ENCODE measurements at regions not wholly inside any gene's neighbourhood (a gene's known extent, or its start where the extent isn't known, plus 50 kb on each side); places are given as distances from the start of the nearest gene placed in this dataset.
"Not testable (repeated sequence)": the region's sequence is repeated elsewhere in the genome, so short reads cannot be mapped to it uniquely, and the experiment has no call there.

DNA sequence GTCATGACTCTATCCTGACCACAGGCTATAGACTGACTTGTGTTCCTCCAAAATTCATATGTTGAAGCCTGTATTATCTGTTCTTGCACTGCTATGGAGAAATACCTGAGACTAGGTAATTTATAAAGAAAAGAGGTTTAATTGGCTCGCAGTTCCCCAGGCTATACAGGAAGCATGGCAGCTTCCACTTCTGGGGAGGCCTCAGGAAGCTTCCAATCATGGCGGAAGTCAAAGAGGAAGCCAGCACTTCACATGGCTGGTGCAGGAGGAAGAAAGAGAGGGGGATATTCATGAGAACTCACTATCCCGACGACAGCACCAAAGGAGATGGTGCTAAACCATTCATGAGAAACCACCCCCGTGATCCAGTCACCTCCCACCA, 84.3 kb upstream of the KDM7A start:
- Histone ChIP-seq H2BK15ac (ENCODE audit: low read depth, poor library complexity, severe bottlenecking) (no peak overlapping the region), H3K27ac (ENCODE audit: low read length, poor library complexity, severe bottlenecking) (no peak overlapping the region)

DNA sequence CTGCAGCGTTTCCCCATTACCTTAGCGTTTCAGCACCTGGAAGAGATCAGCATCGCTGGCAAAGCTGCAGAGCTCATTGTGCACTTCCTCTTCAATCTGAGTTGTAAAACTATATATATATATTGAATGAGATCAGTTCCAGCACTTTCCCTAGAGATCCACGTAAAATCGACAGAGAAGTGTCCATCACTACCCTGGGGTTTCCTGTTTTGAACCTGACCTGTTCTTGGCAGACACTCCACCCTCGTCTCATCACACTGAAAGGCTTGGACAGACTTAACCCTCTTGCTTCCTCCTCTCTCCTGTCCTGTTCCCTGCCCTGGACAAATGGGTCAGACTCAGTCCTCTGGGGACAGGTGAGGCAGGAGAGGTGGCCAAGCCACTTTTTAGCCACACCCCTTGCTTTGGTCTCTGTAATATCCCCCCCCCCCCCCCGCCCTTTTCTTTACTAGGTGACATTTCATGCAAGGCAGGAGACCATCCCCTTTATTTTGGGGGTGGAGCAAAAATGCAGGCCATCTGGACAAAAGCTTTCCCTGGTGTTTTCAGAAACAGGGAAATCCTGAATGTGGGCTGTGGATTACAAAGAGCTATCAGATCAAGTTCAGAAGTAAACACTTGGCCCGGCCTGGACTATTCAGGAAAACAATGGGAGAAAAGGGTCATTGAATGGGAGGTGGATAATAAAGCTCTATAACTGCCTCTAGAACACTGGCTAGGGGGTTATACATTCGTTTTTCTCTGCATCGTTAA, 83.7 kb upstream of the KDM7A start:
- Histone ChIP-seq H3K4me3 (ENCODE audit: insufficient read depth in 1 of 2, low read depth in 1 of 2, low read length in 2 of 2) (no peak overlapping the region), H2BK12ac (ENCODE audit: low read length in 2 of 2) (no peak overlapping the region), H2BK120ac (ENCODE audit: low read depth, low read length) (no peak overlapping the region), H3K27me3 (ENCODE audit: control insufficient read depth in 1 of 2, insufficient read depth in 1 of 2, low read length in 2 of 2) (peaks cover 36 to 58% of the 10 kb centered on the region in 2 experiments), H3K18ac (ENCODE audit: low read depth in 1 of 2, low read length in 2 of 2) (no peak overlapping the region), H3K4me2 (ENCODE audit: low read length, poor library complexity, severe bottlenecking) (no peak overlapping the region), H2AK5ac (ENCODE audit: low read length, severe bottlenecking) (no peak overlapping the region), H2BK15ac (ENCODE audit: low read depth, poor library complexity, severe bottlenecking) (no peak overlapping the region), H4K91ac (ENCODE audit: low read length) (no peak overlapping the region), H3K23ac (ENCODE audit: low read length in 2 of 2) (no peak overlapping the region), H3K27ac (ENCODE audit: low read length, poor library complexity, severe bottlenecking) (no peak overlapping the region), H3K14ac (ENCODE audit: low read length in 2 of 2) (no peak overlapping the region), H4K8ac (ENCODE audit: low read length) (no peak overlapping the region), H2BK5ac (ENCODE audit: low read depth, low read length, poor library complexity, severe bottlenecking) (no peak overlapping the region), H3K9me3 (ENCODE audit: control insufficient read depth, low read length) (peaks cover 5% of the 10 kb centered on the region), H2AFZ (ENCODE audit: low read depth, low read length) (no peak overlapping the region), H3K9ac (ENCODE audit: low read length) (no peak overlapping the region), H3K36me3 (ENCODE audit: control insufficient read depth in 1 of 2, insufficient read depth in 2 of 2, low read depth in 1 of 2, low read length in 2 of 2) (no peaks in the 10 kb centered on the region), H3K4me1 (ENCODE audit: control insufficient read depth, insufficient read depth, low read depth, low read length) (peaks cover 4% of the 10 kb centered on the region), H3K79me1 (replicated peaks; ENCODE audit: low read length, poor library complexity, severe bottlenecking) (no peaks in the 10 kb centered on the region), H3K4ac (ENCODE audit: low read depth in 1 of 2, low read length in 2 of 2) (no peak overlapping the region)
- 79% methylated on average over 7 of the region's 10 CpGs for WGBS
- no peak for DNase-seq

More for the DNA sequence above, 84.3 kb upstream of the KDM7A start:
- Histone ChIP-seq H2BK5ac (ENCODE audit: low read depth, low read length, poor library complexity, severe bottlenecking) (no peak overlapping the region), H2AFZ (ENCODE audit: low read depth, low read length) (no peak overlapping the region), H3K9me3 (ENCODE audit: control insufficient read depth, low read length) (peaks cover 5% of the 10 kb centered on the region), H3K23ac (ENCODE audit: low read length in 2 of 2) (no peak overlapping the region), H3K4me3 (ENCODE audit: insufficient read depth in 1 of 2, low read depth in 1 of 2, low read length in 2 of 2) (no peak overlapping the region), H4K8ac (ENCODE audit: low read length) (no peak overlapping the region), H3K4me1 (ENCODE audit: control insufficient read depth, insufficient read depth, low read depth, low read length) (peaks cover 4% of the 10 kb centered on the region), H2AK5ac (ENCODE audit: low read length, severe bottlenecking) (no peak overlapping the region), H2BK12ac (ENCODE audit: low read length in 2 of 2) (no peak overlapping the region), H3K18ac (ENCODE audit: low read depth in 1 of 2, low read length in 2 of 2) (no peak overlapping the region), H3K79me1 (replicated peaks; ENCODE audit: low read length, poor library complexity, severe bottlenecking) (no peaks in the 10 kb centered on the region), H3K4me2 (ENCODE audit: low read length, poor library complexity, severe bottlenecking) (no peak overlapping the region), H3K4ac (ENCODE audit: low read depth in 1 of 2, low read length in 2 of 2) (no peak overlapping the region), H4K91ac (ENCODE audit: low read length) (no peak overlapping the region), H2BK120ac (ENCODE audit: low read depth, low read length) (no peak overlapping the region), H3K27me3 (ENCODE audit: control insufficient read depth in 1 of 2, insufficient read depth in 1 of 2, low read length in 2 of 2) (peaks cover 36 to 58% of the 10 kb centered on the region in 2 experiments), H3K14ac (ENCODE audit: low read length in 2 of 2) (no peak overlapping the region), H3K9ac (ENCODE audit: low read length) (no peak overlapping the region), H3K36me3 (ENCODE audit: control insufficient read depth in 1 of 2, insufficient read depth in 2 of 2, low read depth in 1 of 2, low read length in 2 of 2) (no peaks in the 10 kb centered on the region)
- WGBS, result 95% methylated on average over 2 of the region's 5 CpGs
- DNase-seq, result no peak

DNA sequence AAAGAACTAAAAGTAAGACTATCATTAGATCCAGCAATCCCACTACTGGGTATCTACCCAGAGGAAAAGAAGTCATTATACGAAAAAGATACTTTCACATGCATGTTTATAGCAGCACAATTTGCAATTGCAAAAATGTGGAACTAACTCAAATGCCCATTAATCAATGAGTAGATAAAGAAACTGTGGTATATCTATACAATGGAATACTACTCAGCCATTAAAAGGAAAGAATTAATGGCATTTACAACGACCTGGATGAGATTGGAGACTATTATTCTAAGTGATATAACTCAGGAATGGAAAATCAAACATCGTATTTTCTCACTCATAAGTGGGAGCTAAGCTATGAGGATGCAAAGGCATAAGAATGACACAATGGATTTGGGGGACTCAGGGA, 80.5 kb upstream of the KDM7A start:
- H2BK12ac ChIP-seq (ENCODE audit: low read length in 2 of 2); H2BK5ac ChIP-seq (ENCODE audit: low read depth, low read length, poor library complexity, severe bottlenecking); H3K14ac ChIP-seq (ENCODE audit: low read length in 2 of 2); H2AK5ac ChIP-seq (ENCODE audit: low read length, severe bottlenecking); H4K8ac ChIP-seq (ENCODE audit: low read length); H3K18ac ChIP-seq (ENCODE audit: low read depth in 1 of 2, low read length in 2 of 2); H2AFZ ChIP-seq (ENCODE audit: low read depth, low read length); H3K4me2 ChIP-seq (ENCODE audit: low read length, poor library complexity, severe bottlenecking); H3K9ac ChIP-seq (ENCODE audit: low read length); H3K27ac ChIP-seq (ENCODE audit: low read length, poor library complexity, severe bottlenecking); H3K79me1 ChIP-seq (replicated peaks; ENCODE audit: low read length, poor library complexity, severe bottlenecking); H3K4me3 ChIP-seq (ENCODE audit: insufficient read depth in 1 of 2, low read depth in 1 of 2, low read length in 2 of 2); DNase-seq; H3K4me1 ChIP-seq (ENCODE audit: control insufficient read depth, insufficient read depth, low read depth, low read length); H3K9me3 ChIP-seq (ENCODE audit: control insufficient read depth, low read length); H3K4ac ChIP-seq (ENCODE audit: low read depth in 1 of 2, low read length in 2 of 2); H3K36me3 ChIP-seq (ENCODE audit: control insufficient read depth in 1 of 2, insufficient read depth in 2 of 2, low read depth in 1 of 2, low read length in 2 of 2); H4K91ac ChIP-seq (ENCODE audit: low read length); H3K23ac ChIP-seq (ENCODE audit: low read length in 2 of 2); H2BK120ac ChIP-seq (ENCODE audit: low read depth, low read length); H2BK15ac ChIP-seq (ENCODE audit: low read depth, poor library complexity, severe bottlenecking): not testable (repeated sequence)
- H3K27me3 ChIP-seq (ENCODE audit: control insufficient read depth in 1 of 2, insufficient read depth in 1 of 2, low read length in 2 of 2), result peaks cover 24 to 28% of the 10 kb centered on the region in 2 experiments
- 67% methylated on average over 2 of the region's 3 CpGs for WGBS

DNA sequence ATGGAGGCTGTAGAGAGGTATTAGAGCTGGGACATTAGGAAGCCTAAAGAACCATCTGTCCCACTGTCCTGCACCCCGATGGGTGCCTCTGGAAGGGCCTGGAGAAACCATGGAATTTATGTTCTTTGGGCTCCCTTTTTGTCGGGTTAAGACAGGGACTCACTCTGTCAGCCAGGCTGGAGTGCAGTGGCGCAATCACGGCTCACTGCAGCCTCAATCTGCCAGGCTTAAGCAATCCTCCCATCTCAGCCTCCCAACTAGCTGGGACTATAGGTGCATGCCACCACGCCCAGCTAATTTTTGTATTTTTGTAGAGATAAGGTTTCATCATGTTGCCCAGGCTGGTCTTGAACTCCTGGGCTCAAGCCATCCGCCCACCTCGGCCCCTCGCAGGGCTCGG, 78.2 kb upstream of the KDM7A start:
- WGBS, result 90% methylated on average over 8 of the region's 9 CpGs
- H4K8ac ChIP-seq (ENCODE audit: low read length); H3K27ac ChIP-seq (ENCODE audit: low read length, poor library complexity, severe bottlenecking); H3K79me1 ChIP-seq (replicated peaks; ENCODE audit: low read length, poor library complexity, severe bottlenecking); H3K27me3 ChIP-seq (ENCODE audit: control insufficient read depth in 1 of 2, insufficient read depth in 1 of 2, low read length in 2 of 2); H2BK15ac ChIP-seq (ENCODE audit: low read depth, poor library complexity, severe bottlenecking); H2AK5ac ChIP-seq (ENCODE audit: low read length, severe bottlenecking); H3K9ac ChIP-seq (ENCODE audit: low read length); H3K4ac ChIP-seq (ENCODE audit: low read depth in 1 of 2, low read length in 2 of 2); H3K14ac ChIP-seq (ENCODE audit: low read length in 2 of 2); H4K91ac ChIP-seq (ENCODE audit: low read length); H2AFZ ChIP-seq (ENCODE audit: low read depth, low read length); H2BK120ac ChIP-seq (ENCODE audit: low read depth, low read length); H3K4me3 ChIP-seq (ENCODE audit: insufficient read depth in 1 of 2, low read depth in 1 of 2, low read length in 2 of 2); H3K36me3 ChIP-seq (ENCODE audit: control insufficient read depth in 1 of 2, insufficient read depth in 2 of 2, low read depth in 1 of 2, low read length in 2 of 2); H3K18ac ChIP-seq (ENCODE audit: low read depth in 1 of 2, low read length in 2 of 2); H3K4me2 ChIP-seq (ENCODE audit: low read length, poor library complexity, severe bottlenecking); DNase-seq; H3K23ac ChIP-seq (ENCODE audit: low read length in 2 of 2); H2BK5ac ChIP-seq (ENCODE audit: low read depth, low read length, poor library complexity, severe bottlenecking); H3K9me3 ChIP-seq (ENCODE audit: control insufficient read depth, low read length); H3K4me1 ChIP-seq (ENCODE audit: control insufficient read depth, insufficient read depth, low read depth, low read length); H2BK12ac ChIP-seq (ENCODE audit: low read length in 2 of 2): not testable (repeated sequence)

Data from mesenchymal stem cell (in vitro differentiated cells and primary cell).